Transverse colon (tissue), 4 donors: ENCODE measurements at regions not wholly inside any gene's neighbourhood (a gene's known extent, or its start where the extent isn't known, plus 50 kb on each side); places are given as distances from the start of the nearest gene placed in this dataset.

Experiments used
- CTCF ChIP-seq, 5 experiments: fragments of 200-600 bp in 3 of 5; fragments of 450-650 bp in 2 of 5; sonication (generic) in 3 of 5; IDR thresholded peaks; 1 replicate in 2 of 5; 2 replicates in 3 of 5; pipeline ENCODE4 v1.5.1; 2016 to 2017; ENCODE audit warnings: antibody characterized with exemption in 5 of 5, inconsistent platforms in 3 of 5, mild to moderate bottlenecking in 2 of 5, moderate library complexity in 1 of 5
- POLR2A ChIP-seq: fragments of 450-650 bp; IDR thresholded peaks from one replicate; pipeline ENCODE4 v1.6.1; 2016; ENCODE audit warnings: antibody characterized with exemption, mild to moderate bottlenecking, moderate library complexity
- POLR2AphosphoS5 ChIP-seq, 3 donors: sonication (generic); formaldehyde crosslinking; IDR thresholded peaks; one replicate each; pipeline ENCODE4 v1.6.1; 2016; ENCODE audit warnings: antibody characterized with exemption in 3 of 3

DNA sequence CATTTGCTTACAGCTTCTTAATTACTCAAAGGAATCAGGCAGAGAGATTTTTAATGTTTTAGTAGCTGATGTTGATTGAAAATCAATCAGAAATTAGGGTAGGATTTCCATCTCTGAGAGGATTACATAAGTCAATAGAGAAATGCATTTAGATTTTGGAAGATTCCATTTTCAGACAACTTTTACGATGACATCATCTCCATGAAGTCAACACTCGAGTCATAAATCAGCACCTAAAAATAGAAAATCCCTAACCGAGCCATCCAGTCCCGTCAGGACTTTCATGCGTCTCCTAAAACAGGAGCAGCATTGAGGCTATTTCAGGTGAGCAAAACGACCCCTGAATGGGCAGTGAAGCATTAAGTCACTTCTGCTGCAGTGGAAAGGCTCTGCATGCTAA is 279.7 kb upstream of the RNF32 start:
- TF ChIP-seq CTCF (IDR thresholded peaks at IDR 0.05) (no peak), POLR2A (no peak), POLR2AphosphoS5 (IDR thresholded peaks at IDR 0.05) (no peak)
